Esophagus muscularis mucosa (tissue), 4 donors: ENCODE measurements at regions not wholly inside any gene's neighbourhood (a gene's known extent, or its start where the extent isn't known, plus 50 kb on each side); places are given as distances from the start of the nearest gene placed in this dataset.

Experiments used
- DNase-seq: peaks from one replicate; pipeline ENCODE4 v3.0.0-alpha.2; 2017; ENCODE audit errors: extremely low spot score
- H3K27ac ChIP-seq, 4 donors: fragments of 200-600 bp; sonication (generic); replicated peaks in 1 of 4; 1 replicate in 3 of 4; 2 replicates in 1 of 4; pipeline ENCODE4 v1.5.1; 2016 to 2019; ENCODE audit warnings: mild to moderate bottlenecking in 1 of 4
- H3K27me3 ChIP-seq, 4 donors: fragments of 200-600 bp; sonication (generic); one replicate each; pipeline versions ENCODE4 v1.5.1 to v1.6.0; 2016 to 2019
- H3K36me3 ChIP-seq, 4 donors: fragments of 200-600 bp; sonication (generic); one replicate each; pipeline ENCODE4 v1.5.1; 2016 to 2019
- H3K4me1 ChIP-seq, 4 donors: fragments of 200-600 bp; sonication (generic); one replicate each; pipeline ENCODE4 v1.5.1; 2016 to 2019
- H3K4me3 ChIP-seq, 4 donors: fragments of 200-600 bp; sonication (generic); 1 replicate in 2 of 4; 2 replicates in 2 of 4; pipeline ENCODE4 v1.5.1; 2016 to 2019; ENCODE audit warnings: mild to moderate bottlenecking in 4 of 4, moderate library complexity in 1 of 4
- H3K9me3 ChIP-seq, 4 donors: fragments of 200-600 bp; sonication (generic); 1 replicate in 3 of 4; 2 replicates in 1 of 4; pipeline ENCODE4 v1.5.1; 2016 to 2019
- CTCF ChIP-seq, 3 experiments: fragments of 200-600 bp in 2 of 3; fragments of 450-650 bp in 1 of 3; sonication (generic) in 2 of 3; IDR thresholded peaks; one replicate each; pipeline ENCODE4 v1.5.1; 2017 to 2019; ENCODE audit warnings: antibody characterized with exemption in 3 of 3, mild to moderate bottlenecking in 2 of 3, moderate library complexity in 1 of 3
- EP300 ChIP-seq: sonication (generic); formaldehyde crosslinking; IDR thresholded peaks from one replicate; pipeline ENCODE4 v1.6.1; 2017; ENCODE audit warnings: antibody characterized with exemption
- POLR2A ChIP-seq: fragments of 450-650 bp; IDR thresholded peaks from one replicate; pipeline ENCODE4 v1.6.1; 2017; ENCODE audit warnings: antibody characterized with exemption, moderate library complexity, mild to moderate bottlenecking, low read depth
- POLR2AphosphoS5 ChIP-seq, 2 donors: sonication (generic); formaldehyde crosslinking; IDR thresholded peaks; one replicate each; pipeline ENCODE4 v1.6.1; 2017; ENCODE audit warnings: antibody characterized with exemption in 2 of 2
- WGBS: methylation state at CpG from one replicate; pipeline ENCODE4 v1.1.5; 2018; 5-methylcytosine and 5-hydroxymethylcytosine counted together
- intact Hi-C: fragments of 100-400 bp; cut with DNase I; formaldehyde crosslinking; loops from one replicate; pipeline ENCODE4 v1.15.1; 2023

DNA sequence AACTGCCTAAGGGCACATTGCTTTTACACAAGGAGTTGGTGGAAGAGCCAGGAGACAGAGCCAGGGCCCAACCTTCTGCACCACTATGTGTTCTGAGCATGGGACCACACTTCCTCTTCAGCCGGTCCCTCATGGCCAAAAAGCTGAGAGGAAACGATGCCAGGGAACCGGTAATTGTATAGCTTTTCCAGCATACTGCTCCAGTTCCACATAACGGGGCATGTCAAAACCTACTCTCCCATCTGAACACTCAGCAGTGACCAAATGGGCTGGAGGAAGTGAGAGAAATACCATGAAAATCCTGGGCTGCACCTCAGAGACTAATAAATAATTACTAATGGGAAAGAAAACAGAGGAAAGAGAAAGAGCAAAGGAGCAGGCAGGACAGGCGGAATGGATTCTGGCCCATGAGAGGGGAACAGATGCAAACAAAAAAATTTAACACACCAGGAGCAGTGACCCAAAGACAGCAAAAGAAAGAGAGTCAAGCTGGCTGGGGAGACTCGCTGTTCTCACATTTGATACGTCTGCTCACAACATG lies 52.0 kb upstream of the BMP2 start:
- Histone ChIP-seq H3K27me3 (no peaks in the 10 kb centered on the region), H3K36me3 (no peaks in the 10 kb centered on the region), H3K9me3 (no peaks in the 10 kb centered on the region), H3K4me1 (no peaks in the 10 kb centered on the region), H3K27ac (no peak overlapping the region), H3K4me3 (no peak overlapping the region)
- no peak for DNase-seq
- TF ChIP-seq CTCF (IDR thresholded peaks at IDR 0.05) (no peak), EP300 (no peak), POLR2A (no peak), POLR2AphosphoS5 (IDR thresholded peaks at IDR 0.05) (no peak)
- 55% methylated on average over 7 of the region's 7 CpGs for WGBS
- intact Hi-C loops: no loop called here

GRCh38 chr20:6714279-6714711 lies 53.2 kb upstream of the BMP2 start:
- H3K27me3 ChIP-seq: no peaks in the 10 kb centered on the region
- H3K9me3 ChIP-seq: no peaks in the 10 kb centered on the region
- WGBS: 91% methylated on average over 5 of the region's 5 CpGs
- H3K4me1 ChIP-seq: no peaks in the 10 kb centered on the region
- TF ChIP-seq EP300 (no peak), POLR2AphosphoS5 (IDR thresholded peaks at IDR 0.05) (no peak), CTCF (IDR thresholded peaks at IDR 0.05) (no peak), POLR2A (no peak)
- intact Hi-C loops: no loop called here
- H3K4me3 ChIP-seq: no peak overlapping the region
- DNase-seq: no peak
- H3K27ac ChIP-seq: no peak overlapping the region
- no peaks in the 10 kb centered on the region for H3K36me3 ChIP-seq

GRCh38 chr20:6711951-6712649 lies 55.4 kb upstream of the BMP2 start:
- H3K27ac ChIP-seq: no peak overlapping the region
- no peak for DNase-seq
- no peak for TF ChIP-seq POLR2AphosphoS5 (IDR thresholded peaks at IDR 0.05)
- no peak for TF ChIP-seq EP300
- no peak for TF ChIP-seq POLR2A
- no peak for TF ChIP-seq CTCF (IDR thresholded peaks at IDR 0.05)
- H3K4me3 ChIP-seq: no peak overlapping the region
- H3K36me3 ChIP-seq: no peaks in the 10 kb centered on the region
- H3K9me3 ChIP-seq: no peaks in the 10 kb centered on the region
- intact Hi-C loops: no loop called here
- WGBS: 91% methylated on average over 12 of the region's 12 CpGs
- peaks cover 7 to 14% (median 13%) of the 10 kb centered on the region in 4 donors for H3K4me1 ChIP-seq
- no peaks in the 10 kb centered on the region for H3K27me3 ChIP-seq

- H3K9me3 ChIP-seq: no peaks in the 10 kb centered on the region
- no peaks in the 10 kb centered on the region for H3K36me3 ChIP-seq
- DNase-seq: no peak
- intact Hi-C loops: no loop called here
- peaks cover 7 to 15% (median 13%) of the 10 kb centered on the region in 4 donors for H3K4me1 ChIP-seq
- WGBS: 84% methylated on average over 4 of the region's 4 CpGs
- TF ChIP-seq EP300 (no peak), CTCF (IDR thresholded peaks at IDR 0.05) (no peak), POLR2A (no peak), POLR2AphosphoS5 (IDR thresholded peaks at IDR 0.05) (no peak)
- no peak overlapping the region for H3K27ac ChIP-seq
- no peak overlapping the region for H3K4me3 ChIP-seq
- no peaks in the 10 kb centered on the region for H3K27me3 ChIP-seq
Measured at GRCh38 chr20:6709910-6710595, 57.4 kb upstream of the BMP2 start.
